ENCODE measurements at regions not wholly inside any gene's neighbourhood (a gene's known extent, or its start where the extent isn't known, plus 50 kb on each side); places are given as distances from the start of the nearest gene placed in this dataset.

DNA sequence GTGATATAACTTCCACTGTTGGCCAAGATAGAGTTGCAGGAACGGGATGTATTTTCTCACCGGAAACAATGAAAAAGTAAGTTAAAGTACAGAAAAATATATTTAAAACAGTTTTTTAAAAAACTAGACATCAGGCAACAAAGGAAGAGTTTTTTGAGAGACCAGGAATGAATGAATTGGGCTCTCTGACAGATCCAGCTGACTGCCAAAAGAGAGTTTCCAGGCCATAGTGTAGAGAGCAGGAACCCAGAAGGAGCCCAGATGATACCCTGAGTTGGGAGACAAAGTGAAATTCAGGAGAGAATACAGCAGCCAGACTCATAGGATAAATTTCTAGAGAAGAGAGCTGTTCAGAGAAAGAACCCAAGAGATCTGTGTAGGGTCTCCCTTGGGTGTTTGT, 362.6 kb upstream of the SMIM21 start:
- TF ChIP-seq, protein P1, sequence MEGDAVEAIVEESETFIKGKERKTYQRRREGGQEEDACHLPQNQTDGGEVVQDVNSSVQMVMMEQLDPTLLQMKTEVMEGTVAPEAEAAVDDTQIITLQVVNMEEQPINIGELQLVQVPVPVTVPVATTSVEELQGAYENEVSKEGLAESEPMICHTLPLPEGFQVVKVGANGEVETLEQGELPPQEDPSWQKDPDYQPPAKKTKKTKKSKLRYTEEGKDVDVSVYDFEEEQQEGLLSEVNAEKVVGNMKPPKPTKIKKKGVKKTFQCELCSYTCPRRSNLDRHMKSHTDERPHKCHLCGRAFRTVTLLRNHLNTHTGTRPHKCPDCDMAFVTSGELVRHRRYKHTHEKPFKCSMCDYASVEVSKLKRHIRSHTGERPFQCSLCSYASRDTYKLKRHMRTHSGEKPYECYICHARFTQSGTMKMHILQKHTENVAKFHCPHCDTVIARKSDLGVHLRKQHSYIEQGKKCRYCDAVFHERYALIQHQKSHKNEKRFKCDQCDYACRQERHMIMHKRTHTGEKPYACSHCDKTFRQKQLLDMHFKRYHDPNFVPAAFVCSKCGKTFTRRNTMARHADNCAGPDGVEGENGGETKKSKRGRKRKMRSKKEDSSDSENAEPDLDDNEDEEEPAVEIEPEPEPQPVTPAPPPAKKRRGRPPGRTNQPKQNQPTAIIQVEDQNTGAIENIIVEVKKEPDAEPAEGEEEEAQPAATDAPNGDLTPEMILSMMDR (IDR thresholded peaks at IDR 0.05; ENCODE audit: insufficient read depth, low read length) = no peak
- TF ChIP-seq, protein P2, sequence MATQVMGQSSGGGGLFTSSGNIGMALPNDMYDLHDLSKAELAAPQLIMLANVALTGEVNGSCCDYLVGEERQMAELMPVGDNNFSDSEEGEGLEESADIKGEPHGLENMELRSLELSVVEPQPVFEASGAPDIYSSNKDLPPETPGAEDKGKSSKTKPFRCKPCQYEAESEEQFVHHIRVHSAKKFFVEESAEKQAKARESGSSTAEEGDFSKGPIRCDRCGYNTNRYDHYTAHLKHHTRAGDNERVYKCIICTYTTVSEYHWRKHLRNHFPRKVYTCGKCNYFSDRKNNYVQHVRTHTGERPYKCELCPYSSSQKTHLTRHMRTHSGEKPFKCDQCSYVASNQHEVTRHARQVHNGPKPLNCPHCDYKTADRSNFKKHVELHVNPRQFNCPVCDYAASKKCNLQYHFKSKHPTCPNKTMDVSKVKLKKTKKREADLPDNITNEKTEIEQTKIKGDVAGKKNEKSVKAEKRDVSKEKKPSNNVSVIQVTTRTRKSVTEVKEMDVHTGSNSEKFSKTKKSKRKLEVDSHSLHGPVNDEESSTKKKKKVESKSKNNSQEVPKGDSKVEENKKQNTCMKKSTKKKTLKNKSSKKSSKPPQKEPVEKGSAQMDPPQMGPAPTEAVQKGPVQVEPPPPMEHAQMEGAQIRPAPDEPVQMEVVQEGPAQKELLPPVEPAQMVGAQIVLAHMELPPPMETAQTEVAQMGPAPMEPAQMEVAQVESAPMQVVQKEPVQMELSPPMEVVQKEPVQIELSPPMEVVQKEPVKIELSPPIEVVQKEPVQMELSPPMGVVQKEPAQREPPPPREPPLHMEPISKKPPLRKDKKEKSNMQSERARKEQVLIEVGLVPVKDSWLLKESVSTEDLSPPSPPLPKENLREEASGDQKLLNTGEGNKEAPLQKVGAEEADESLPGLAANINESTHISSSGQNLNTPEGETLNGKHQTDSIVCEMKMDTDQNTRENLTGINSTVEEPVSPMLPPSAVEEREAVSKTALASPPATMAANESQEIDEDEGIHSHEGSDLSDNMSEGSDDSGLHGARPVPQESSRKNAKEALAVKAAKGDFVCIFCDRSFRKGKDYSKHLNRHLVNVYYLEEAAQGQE (IDR thresholded peaks at IDR 0.05; ENCODE audit: insufficient replicate concordance, low read depth) = no peak
- TF ChIP-seq POLR2AphosphoS5 (IDR thresholded peaks at IDR 0.05; ENCODE audit: low read depth) = no peak
- TF ChIP-seq SPI1 (IDR thresholded peaks at IDR 0.05; ENCODE audit: borderline replicate concordance, low read depth) = no peak

Data from HL-60 (cell line).